ENCODE measurements at regions not wholly inside any gene's neighbourhood (a gene's known extent, or its start where the extent isn't known, plus 50 kb on each side); places are given as distances from the start of the nearest gene placed in this dataset.

DNA sequence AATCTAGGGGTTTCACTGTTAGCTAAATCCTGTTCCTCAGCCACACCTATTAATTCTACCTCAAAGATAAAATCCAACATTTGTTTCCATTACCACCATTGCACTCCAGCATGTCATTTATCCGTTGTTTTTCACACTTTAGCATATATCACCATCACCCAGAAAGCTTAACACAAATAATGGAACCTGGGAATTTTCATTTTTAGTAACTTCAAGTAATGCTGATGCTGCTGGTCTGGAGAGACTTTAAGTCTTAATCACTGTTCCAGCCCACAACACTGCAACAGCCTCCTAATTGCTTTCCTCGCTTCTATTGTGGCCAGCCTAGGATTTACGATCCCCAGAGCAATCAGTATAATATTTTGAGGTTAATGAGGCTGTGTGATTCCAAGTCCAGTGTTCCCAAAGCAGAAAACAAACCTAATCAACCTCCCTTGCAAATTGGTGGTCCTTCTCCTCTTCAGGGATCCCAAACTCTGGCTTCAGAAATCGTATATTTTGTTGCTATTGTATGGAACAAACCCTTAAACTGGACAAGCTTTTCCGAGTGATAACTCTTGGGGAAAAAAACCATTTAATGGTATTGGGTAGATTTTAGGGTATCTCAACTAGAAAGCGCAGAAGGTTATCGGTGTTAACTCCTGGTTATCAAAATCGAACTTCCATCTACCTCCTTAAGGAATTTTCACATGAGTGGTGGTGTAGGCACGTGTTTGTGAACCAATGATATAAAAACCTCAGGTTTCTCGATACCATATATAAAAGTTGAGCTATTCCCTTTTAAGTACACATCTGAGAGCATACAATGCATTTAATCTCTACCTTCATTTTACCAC, 50.0 kb upstream of the BOLA1 start:
- DNase-seq = no peak
- ATAC-seq (ENCODE audit: low read depth) = no peak
- H3K4me1 Mint-ChIP-seq = peaks cover 54% of the 10 kb centered on the region
- TF ChIP-seq, protein P1, sequence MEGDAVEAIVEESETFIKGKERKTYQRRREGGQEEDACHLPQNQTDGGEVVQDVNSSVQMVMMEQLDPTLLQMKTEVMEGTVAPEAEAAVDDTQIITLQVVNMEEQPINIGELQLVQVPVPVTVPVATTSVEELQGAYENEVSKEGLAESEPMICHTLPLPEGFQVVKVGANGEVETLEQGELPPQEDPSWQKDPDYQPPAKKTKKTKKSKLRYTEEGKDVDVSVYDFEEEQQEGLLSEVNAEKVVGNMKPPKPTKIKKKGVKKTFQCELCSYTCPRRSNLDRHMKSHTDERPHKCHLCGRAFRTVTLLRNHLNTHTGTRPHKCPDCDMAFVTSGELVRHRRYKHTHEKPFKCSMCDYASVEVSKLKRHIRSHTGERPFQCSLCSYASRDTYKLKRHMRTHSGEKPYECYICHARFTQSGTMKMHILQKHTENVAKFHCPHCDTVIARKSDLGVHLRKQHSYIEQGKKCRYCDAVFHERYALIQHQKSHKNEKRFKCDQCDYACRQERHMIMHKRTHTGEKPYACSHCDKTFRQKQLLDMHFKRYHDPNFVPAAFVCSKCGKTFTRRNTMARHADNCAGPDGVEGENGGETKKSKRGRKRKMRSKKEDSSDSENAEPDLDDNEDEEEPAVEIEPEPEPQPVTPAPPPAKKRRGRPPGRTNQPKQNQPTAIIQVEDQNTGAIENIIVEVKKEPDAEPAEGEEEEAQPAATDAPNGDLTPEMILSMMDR (IDR thresholded peaks at IDR 0.05) = no peak
- H3K4me3 Mint-ChIP-seq = peak overlapping the region; percentile 81
- H3K27me3 Mint-ChIP-seq = no peaks in the 10 kb centered on the region
- CTCF ChIA-PET = no interaction called here
- POLR2A ChIA-PET = interaction anchor here (0.5 to 8.0 kb wide), 4 partner anchors 16 to 79 kb away, joined by 3 to 311 read pairs (median 4); partner anchors contain the start of gene SF3B4
- H3K36me3 Mint-ChIP-seq (ENCODE audit: low read depth) = peaks cover 34% of the 10 kb centered on the region
- H3K27ac Mint-ChIP-seq = peak overlapping the region; percentile 90
- no peaks in the 10 kb centered on the region for H3K9me3 Mint-ChIP-seq
- intact Hi-C loops (cut with micrococcal nuclease) = no loop called here

Measured in activated B cell treated with CpG ODN at 0.5 μM for 24 hours (primary cell).